ENCODE measurements at regions not wholly inside any gene's neighbourhood (a gene's known extent, or its start where the extent isn't known, plus 50 kb on each side); places are given as distances from the start of the nearest gene placed in this dataset.

- no peaks in the 10 kb centered on the region for H3K9me3 ChIP-seq
- H3K4me3 ChIP-seq (ENCODE audit: low read depth, low read length), result no peak overlapping the region
- H3K27ac Mint-ChIP-seq (ENCODE audit: unreplicated experiment), result no peak overlapping the region
- TF ChIP-seq CTCF (IDR thresholded peaks at IDR 0.05; ENCODE audit: insufficient read depth in 1 of 2, low read depth in 1 of 2, low read length in 1 of 2, severe bottlenecking in 1 of 2, unreplicated experiment in 1 of 2), result no peak
- H3K4me1 ChIP-seq, result no peaks in the 10 kb centered on the region
- no peaks in the 10 kb centered on the region for H3K36me3 Mint-ChIP-seq (ENCODE audit: insufficient read depth, unreplicated experiment)
- ChIA-PET CTCF (no interaction called here), POLR2A (no interaction called here)
- BruUV-seq (replicated peaks), result no TSS peak
- H3K27me3 Mint-ChIP-seq (ENCODE audit: insufficient read depth, unreplicated experiment), result peaks cover 2% of the 10 kb centered on the region
- DNase-seq, result no peak
- no peaks in the 10 kb centered on the region; the same call in 1 of the 2 replicates for H3K27me3 ChIP-seq (replicated peaks; ENCODE audit: control insufficient read depth, insufficient read depth, low read length)
- no peaks in the 10 kb centered on the region for H3K36me3 ChIP-seq (ENCODE audit: control insufficient read depth, insufficient read depth, low read length)
- intact Hi-C loops (cut with micrococcal nuclease; ENCODE audit: unreplicated experiment), result no loop called here
- no peak overlapping the region for H3K4me3 Mint-ChIP-seq (ENCODE audit: unreplicated experiment)
- no peaks in the 10 kb centered on the region for H3K4me1 Mint-ChIP-seq (ENCODE audit: low read depth, unreplicated experiment)
- no peaks in the 10 kb centered on the region for H3K9me3 Mint-ChIP-seq (ENCODE audit: unreplicated experiment)
These were observed 228.7 kb upstream of the RND3 start for GRCh38 chr2:150716186-150716585.

- no peaks in the 10 kb centered on the region for H3K36me3 ChIP-seq (ENCODE audit: control insufficient read depth, insufficient read depth, low read length)
- no TSS peak for BruUV-seq (replicated peaks)
- intact Hi-C loops (cut with micrococcal nuclease; ENCODE audit: unreplicated experiment), result no loop called here
- H3K4me1 ChIP-seq, result no peaks in the 10 kb centered on the region
- peaks cover 2% of the 10 kb centered on the region for H3K27me3 Mint-ChIP-seq (ENCODE audit: insufficient read depth, unreplicated experiment)
- no peak overlapping the region for H3K27ac Mint-ChIP-seq (ENCODE audit: unreplicated experiment)
- no peak overlapping the region for H3K4me3 Mint-ChIP-seq (ENCODE audit: unreplicated experiment)
- H3K36me3 Mint-ChIP-seq (ENCODE audit: insufficient read depth, unreplicated experiment), result no peaks in the 10 kb centered on the region
- no peaks in the 10 kb centered on the region for H3K4me1 Mint-ChIP-seq (ENCODE audit: low read depth, unreplicated experiment)
- ChIA-PET POLR2A (no interaction called here), CTCF (no interaction called here)
- H3K27me3 ChIP-seq (replicated peaks; ENCODE audit: control insufficient read depth, insufficient read depth, low read length), result no peaks in the 10 kb centered on the region; the same call in 1 of the 2 replicates
- no peaks in the 10 kb centered on the region for H3K9me3 Mint-ChIP-seq (ENCODE audit: unreplicated experiment)
- H3K9me3 ChIP-seq, result no peaks in the 10 kb centered on the region
- no peak for DNase-seq
- TF ChIP-seq CTCF (IDR thresholded peaks at IDR 0.05; ENCODE audit: insufficient read depth in 1 of 2, low read depth in 1 of 2, low read length in 1 of 2, severe bottlenecking in 1 of 2, unreplicated experiment in 1 of 2), result no peak
- H3K4me3 ChIP-seq (ENCODE audit: low read depth, low read length), result no peak overlapping the region
These were observed 228.0 kb upstream of the RND3 start for GRCh38 chr2:150715501-150715900.

- no peaks in the 10 kb centered on the region for H3K36me3 ChIP-seq (ENCODE audit: control insufficient read depth, insufficient read depth, low read length)
- intact Hi-C loops (cut with micrococcal nuclease; ENCODE audit: unreplicated experiment), result no loop called here
- Mint-ChIP-seq H3K4me3 (ENCODE audit: unreplicated experiment) (no peak overlapping the region), H3K9me3 (ENCODE audit: unreplicated experiment) (no peaks in the 10 kb centered on the region), H3K27me3 (ENCODE audit: insufficient read depth, unreplicated experiment) (peaks cover 5% of the 10 kb centered on the region), H3K4me1 (ENCODE audit: low read depth, unreplicated experiment) (no peaks in the 10 kb centered on the region), H3K27ac (ENCODE audit: unreplicated experiment) (no peak overlapping the region), H3K36me3 (ENCODE audit: insufficient read depth, unreplicated experiment) (no peaks in the 10 kb centered on the region)
- ChIA-PET POLR2A (no interaction called here), CTCF (no interaction called here)
- no peaks in the 10 kb centered on the region for H3K9me3 ChIP-seq
- H3K4me1 ChIP-seq, result no peaks in the 10 kb centered on the region
- BruUV-seq (replicated peaks), result no TSS peak
- no peaks in the 10 kb centered on the region; the same call in 1 of the 2 replicates for H3K27me3 ChIP-seq (replicated peaks; ENCODE audit: control insufficient read depth, insufficient read depth, low read length)
- no peak for DNase-seq
- TF ChIP-seq CTCF (IDR thresholded peaks at IDR 0.05; ENCODE audit: insufficient read depth in 1 of 2, low read depth in 1 of 2, low read length in 1 of 2, severe bottlenecking in 1 of 2, unreplicated experiment in 1 of 2), result no peak
- H3K4me3 ChIP-seq (ENCODE audit: low read depth, low read length), result no peak overlapping the region
These were observed 223.4 kb upstream of the RND3 start for GRCh38 chr2:150710916-150711315.
